ENCODE measurements at regions not wholly inside any gene's neighbourhood (a gene's known extent, or its start where the extent isn't known, plus 50 kb on each side); places are given as distances from the start of the nearest gene placed in this dataset.

GRCh38 chr7:134372858-134373257, 56.1 kb upstream of the SLC35B4 start:
- TF ChIP-seq CTCF (conservative IDR thresholded peaks at IDR 0.05; ENCODE audit: low read depth, low read length) = no peak
- no peak for TF ChIP-seq EZH2 (IDR thresholded peaks at IDR 0.05; ENCODE audit: borderline replicate concordance, low read depth, low read length, poor library complexity, severe bottlenecking)

Data from A673 (cell line).